ENCODE measurements at regions not wholly inside any gene's neighbourhood (a gene's known extent, or its start where the extent isn't known, plus 50 kb on each side); places are given as distances from the start of the nearest gene placed in this dataset.

DNA sequence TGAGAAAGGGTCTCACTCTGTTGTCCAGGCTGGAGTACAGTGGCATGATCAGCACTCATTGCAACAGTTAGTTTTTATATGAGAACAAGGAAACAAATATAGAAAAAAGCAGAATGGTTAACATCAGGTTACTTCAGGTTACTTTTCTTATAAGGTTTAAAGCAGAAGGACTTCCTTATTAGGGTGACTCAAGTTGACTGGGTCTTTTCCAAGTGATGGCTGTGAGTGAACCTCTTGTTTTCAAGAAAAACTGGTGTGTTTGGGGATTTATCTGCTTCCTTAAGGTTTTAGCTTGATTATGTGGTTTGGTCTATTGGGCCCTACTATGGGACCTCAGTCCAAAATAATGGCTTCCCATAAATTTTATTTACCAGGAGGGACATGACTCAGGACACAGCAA is 99.2 kb downstream of the ARRDC3 start:
- DNase-seq (ENCODE audit: low read depth, low spot score), result no peak

DNA sequence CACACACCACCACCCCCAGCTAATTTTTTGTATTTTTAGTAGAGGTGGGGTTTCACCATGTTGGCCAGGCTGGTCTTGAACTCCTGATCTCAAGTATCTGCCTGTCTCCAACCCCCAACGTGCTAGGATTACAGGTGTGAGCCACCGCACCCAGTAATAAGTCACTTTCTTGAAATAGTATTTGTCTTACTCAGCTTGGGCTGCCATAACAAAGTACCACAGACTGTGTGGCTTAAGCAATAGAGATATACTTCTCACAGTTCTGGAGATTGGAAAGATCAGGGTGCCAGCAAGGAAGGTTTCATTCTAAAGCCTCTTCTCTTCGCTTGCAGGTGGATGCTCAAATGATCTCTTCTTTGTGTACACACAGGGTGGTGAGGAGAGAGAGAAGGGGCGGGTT is 99.8 kb downstream of the ARRDC3 start:
- DNase-seq (ENCODE audit: low read depth, low spot score), result no peak

DNA sequence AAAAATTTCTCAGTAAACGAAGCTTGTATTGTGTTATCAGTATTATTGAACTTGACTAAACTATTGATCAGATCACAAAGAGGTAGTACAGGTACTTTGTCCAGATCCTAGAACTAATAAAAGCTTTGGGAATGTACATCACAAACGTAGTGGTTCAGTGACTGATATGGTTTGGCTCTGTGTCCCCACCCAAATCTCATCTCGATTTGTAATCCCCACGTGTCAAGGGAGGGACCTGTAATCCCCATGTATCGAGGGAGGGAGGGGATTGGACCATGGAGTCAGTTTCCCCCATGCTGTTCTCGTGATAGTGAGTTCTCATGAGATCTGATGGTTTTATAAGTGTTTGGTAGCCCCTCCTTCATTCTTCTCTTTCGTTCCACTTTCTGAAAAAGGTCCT is 100.9 kb downstream of the ARRDC3 start:
- DNase-seq (ENCODE audit: low read depth, low spot score), result no peak

DNA sequence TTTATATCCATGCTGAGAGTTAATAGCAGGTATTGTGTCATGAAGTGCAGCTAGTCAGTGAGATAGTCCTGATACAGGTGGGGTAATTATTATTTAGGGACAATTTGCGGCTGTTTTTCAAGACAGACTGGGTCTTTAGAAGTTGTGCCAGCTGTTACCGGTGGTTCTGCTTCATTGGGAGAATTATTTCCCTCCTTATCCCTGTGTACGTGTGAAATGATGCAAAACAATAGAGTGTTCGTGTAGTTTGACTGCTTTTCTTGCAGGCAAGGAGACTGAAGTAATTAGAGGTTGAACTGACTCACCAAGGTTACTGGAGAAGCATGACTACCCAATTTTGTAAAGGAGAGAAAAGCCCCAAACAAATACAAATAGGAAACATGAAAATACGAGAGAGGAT is 101.7 kb downstream of the ARRDC3 start:
- no peak for DNase-seq (ENCODE audit: low read depth, low spot score)

DNA sequence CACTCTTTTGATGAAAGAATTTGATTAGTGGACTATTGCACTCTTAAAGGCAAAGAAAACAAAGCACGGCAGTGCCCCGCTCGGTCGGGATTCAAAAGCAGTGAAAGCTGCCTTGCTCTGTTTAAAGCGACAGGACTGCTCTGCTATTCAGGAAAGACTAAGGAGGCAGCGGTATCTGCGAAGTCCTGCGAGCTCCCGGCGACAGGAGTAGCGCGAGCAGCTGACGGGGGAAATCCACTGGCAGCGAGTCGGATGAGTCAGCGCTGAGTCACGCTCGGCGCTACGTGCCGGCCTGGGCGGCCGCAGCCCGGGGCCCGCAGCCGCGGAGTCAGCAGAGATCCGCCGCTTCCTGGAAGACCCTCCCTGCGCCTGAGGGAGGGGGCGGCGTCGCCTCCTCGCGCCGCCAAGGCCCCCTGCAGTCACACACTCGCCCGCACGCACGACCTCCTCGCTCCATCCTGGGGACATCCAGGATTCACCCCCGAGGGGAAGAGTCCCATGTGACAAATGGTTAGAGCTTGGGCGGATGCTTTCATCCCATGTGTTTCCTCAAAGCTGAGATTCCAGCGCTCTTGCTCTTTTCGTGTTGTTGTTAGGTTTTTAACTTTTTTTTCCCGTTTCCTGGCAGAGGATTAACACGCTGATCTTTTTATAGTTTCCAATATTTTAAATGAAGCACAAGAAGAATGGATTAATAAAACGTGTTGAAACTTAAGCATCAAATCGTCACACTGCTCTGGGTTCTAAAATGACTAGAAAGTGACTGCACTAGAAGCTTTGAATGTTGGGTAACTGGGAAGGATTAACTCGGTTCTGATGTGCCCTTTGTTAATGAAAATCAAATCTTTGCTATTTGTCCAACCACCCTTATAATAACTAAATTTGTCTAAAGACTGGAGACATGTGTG is 102.5 kb downstream of the ARRDC3 start:
- DNase-seq (ENCODE audit: low read depth, low spot score), result peak; percentile 78

DNA sequence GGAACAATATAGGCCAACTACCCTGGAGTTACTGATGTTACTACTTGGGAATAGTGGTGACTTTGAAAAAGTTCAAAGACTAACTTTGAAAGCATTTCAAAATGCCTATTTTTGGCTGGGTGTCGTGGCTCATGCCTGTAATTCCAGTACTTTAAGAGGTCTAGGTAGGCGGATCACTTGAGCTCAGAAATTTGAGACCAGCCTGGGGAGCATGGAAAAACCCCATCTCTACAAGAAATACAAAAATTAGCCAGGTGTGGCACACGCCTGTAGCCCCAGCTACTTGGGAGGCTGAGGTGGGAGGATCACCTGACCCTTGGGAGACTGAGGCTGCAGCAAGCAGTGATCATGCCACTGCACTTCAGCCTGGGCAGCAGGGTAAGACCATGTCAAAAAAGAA is 105.3 kb downstream of the ARRDC3 start:
- no peak for DNase-seq (ENCODE audit: low read depth, low spot score)

DNA sequence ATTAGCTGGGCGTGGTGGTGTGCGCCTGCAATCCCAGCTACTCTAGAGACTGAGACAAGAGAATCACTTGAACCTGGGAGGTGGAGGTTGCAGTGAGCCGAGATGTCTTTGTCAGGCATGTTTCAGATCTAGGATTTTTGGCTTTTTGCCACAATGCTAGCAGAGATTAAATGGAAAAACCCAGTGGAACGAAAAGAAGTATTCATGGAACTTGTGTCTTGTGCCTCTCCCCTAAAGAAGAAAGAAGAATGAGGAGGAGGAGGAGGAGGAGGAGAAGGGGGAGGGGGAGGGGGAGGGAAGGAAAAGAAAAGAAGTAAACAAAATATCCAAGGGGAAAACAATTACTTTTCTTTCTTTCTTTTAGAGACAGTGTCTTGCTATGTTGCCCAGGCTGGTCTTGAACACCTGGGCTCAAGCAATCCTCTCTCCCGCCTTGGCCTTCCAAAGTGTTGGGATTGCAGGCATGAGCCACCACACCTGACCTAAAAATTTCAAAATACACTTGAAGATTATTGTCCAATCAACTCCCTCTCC is 106.0 kb downstream of the ARRDC3 start:
- no peak for DNase-seq (ENCODE audit: low read depth, low spot score)

DNA sequence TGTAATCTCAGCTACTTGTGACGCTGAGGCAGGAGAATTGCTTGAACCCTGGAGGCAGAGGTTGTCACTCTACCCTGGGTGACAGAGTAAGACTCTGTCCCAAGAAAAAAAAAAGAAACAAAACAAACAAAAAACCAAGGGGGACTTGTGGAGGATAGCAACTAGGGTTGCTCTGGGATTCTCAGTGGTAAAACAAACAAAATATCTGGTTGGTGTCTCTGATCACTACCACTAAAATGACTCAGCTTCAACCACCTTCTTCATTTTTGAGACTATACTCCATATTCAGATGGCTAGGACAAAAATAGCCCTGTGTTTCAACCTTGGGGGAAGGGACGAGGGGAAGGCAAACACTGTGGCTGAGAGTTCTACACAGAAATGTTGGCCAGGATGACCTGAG is 110.3 kb downstream of the ARRDC3 start:
- DNase-seq (ENCODE audit: low read depth, low spot score), result no peak

DNA sequence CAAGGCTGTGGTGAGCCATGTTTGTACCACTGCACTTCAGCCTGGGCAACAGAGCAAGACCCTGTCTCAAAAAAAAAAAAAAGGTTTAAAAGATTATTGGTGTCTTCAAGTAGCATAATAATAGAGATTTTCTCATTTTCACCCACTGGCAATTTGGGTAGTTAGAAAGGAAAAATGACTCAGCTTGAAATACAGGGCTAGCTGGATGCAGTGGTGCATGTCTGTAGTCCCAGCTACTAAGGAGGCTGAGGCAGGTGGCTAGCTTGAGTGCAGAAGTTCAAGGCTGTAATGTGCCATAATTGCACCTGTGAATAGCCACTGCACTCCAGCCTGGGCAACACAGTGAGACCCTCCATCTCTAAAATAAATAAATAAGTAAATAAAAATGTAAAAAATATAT is 111.1 kb downstream of the ARRDC3 start:
- DNase-seq (ENCODE audit: low read depth, low spot score), result no peak

DNA sequence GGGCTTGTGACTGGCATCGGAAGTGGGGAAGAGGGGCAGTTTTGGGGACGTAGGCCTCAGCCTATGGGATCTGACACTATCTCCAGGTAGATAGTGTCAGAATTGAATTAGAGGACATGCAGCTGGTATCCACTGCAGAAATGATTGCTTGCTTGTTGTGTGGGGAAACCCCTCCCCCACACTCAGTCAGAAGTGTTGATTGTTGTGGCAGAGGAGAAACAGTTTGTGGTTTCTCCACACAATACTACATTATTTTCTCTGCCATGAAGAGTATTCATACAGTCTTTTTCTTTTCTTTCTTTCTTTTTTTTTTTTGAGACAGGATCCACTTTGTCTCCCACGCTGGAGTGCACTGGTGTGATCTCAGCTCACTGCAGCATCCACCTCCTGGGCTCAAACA is 113.9 kb downstream of the ARRDC3 start:
- DNase-seq (ENCODE audit: low read depth, low spot score), result no peak

DNA sequence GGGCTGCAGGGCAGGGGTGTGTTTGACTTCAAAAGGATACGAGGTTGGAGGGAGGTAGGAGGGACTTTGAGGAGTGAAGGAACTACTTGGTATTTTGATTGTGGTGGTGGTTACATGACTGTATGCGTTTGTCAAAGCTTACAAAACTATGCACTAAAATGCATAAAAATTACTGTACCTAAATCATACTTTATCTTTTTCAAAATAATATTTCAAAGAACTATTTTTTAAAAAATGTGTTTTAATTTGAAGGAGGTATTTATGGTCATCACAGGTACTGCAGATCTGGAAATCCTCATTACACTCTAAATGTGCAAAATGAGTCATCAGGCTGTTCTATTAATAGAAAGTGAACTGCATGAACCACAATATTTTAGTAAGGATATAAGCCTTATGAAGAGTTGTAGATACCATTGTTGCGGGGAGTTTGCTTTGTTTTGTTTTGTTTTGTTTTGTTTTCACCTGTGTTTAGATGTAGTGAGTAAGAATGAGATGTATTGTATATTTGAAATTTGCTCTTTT is 116.9 kb downstream of the ARRDC3 start:
- no peak for DNase-seq (ENCODE audit: low read depth, low spot score)

DNA sequence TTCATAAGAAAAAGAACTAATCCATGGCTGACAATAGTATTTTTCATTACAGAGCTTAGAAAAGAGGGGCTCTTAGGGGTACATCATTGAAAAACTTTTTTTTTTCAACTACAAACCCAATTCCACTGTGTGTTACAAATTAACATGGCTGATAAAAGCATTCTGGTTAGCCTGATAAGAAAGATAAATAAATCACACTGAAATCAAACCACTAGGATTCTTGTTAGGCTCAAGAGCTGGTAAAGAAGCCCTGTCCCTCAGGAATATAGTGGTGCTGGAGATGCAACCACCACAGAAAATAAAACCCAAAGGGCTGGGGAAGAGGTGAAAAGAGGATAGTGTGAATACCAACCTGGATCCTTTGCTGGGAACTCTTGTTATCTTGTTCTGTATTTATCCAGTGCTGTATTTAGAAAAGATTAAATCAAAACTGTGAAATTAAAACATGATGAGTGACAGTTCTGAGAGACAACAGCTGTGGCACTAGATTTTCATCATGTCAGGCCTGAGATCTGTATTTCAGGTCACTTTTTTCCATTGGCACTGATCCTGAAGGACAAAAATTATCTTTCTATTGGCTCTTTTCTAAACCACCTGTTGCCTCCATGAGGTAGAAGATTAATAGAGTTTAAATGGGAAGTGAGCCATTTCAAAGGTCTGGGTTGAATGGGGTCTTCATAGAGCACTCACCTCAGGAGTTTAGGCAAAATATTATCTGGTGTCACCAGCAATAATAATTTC is 118.6 kb downstream of the ARRDC3 start:
- no peak for DNase-seq (ENCODE audit: low read depth, low spot score)

DNA sequence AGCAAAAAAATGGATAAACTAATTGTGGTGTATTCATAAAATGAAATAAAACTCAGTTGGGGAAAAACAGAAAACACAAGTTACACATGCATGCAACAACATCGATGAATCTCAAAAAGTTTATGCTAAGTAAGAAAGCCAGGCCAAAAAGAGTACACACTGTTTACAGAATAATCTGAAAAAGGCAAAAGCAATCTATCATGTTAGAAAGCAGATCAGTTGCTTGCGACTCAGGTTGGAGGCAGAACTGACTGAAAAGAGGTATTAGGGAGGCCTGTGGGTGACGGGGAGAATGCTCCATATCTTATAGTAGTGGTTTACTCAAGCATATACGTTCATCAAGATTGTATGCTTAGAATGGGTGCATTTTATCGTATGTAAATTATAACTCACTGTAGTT is 119.2 kb downstream of the ARRDC3 start:
- no peak for DNase-seq (ENCODE audit: low read depth, low spot score)

DNA sequence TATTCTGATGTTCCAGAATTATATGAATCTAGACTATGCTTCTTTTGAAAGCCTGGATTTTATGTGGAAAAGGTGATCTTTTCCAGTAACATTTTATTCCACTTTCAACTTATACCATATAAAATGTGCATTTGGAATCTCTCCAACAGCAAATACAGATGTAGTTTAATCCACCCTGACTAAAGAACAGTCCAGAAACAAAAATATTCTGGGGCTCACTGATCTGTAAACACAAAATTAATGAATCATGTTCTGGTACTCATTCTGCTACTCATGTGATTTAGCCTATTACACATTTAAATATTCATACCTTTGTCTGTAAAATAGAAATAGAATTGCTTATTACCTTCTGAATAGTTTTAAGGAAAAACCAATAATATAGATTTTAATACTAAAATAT is 125.8 kb downstream of the ARRDC3 start:
- no peak for DNase-seq (ENCODE audit: low read depth, low spot score)

DNA sequence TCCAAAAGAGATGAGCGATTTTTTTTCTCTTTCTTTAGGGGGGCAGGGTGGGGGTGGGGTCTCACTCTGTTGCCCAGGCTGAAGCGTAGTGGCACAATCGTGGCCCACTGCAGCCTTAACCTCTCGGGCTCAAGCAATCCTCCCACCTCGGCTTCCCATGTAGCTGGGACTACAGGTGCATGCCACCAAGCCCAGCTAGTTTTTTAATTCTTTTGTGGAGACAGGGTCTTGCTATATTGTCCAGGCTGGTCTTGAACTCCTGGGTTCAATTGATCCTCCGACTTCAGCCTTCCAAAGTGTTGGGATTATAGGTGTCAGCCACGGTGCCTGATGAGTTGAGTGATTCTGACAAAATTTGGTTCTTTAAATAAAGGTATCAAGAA is 127.0 kb downstream of the ARRDC3 start:
- DNase-seq (ENCODE audit: low read depth, low spot score), result no peak

DNA sequence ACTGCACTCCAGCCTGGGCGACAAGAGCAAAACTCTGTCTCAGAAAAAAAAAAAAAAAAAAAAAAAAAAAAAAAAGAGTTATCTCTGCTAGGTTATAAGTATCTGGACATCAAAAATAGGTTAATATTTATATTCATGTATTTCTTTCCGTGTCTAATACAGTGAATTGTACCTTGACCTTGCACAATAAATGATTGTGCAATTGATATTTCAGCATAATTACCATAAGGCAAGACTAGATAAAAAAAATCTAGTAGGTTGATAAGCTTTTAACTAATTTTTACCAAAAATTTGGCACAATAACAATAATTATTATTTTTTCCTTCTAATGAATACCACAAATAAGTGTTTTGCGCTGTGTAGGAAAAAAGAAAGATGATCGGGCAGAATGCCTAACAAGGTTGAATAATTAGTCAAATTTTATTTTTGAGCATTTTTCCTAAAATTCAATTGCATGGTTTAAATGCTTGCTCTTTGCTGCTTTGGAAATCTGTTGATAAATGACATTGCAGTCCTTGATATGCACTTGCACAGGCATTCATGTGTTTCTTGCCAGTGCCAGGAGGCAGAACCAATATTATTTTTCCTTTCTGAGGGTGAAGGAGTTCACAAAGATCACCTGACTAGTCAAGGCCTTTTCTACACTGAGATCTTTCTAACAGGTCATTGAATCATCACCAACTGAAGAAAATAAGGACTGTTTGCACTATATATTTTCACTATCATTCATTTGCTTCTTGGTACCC is 127.5 kb downstream of the ARRDC3 start:
- no peak for DNase-seq (ENCODE audit: low read depth, low spot score)

DNA sequence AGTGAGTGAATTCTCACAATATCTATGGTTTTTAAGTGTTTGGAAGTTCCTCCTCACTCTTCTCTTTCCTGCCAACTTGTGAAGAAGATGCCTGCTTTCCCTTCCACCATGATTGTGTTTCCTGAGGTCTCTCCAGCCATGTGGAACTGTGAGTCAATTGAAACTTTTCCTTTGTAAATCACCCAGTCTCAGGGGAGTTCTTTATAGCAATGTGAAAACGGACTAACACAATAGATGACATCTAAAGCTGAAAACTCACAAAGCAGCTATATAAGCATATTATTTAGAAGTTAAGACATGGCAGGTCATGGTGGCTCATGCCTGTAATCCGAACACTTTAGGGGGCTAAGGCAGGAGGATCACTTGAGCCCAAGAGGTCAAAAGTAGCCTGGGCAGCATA is 130.2 kb downstream of the ARRDC3 start:
- no peak for DNase-seq (ENCODE audit: low read depth, low spot score)

DNA sequence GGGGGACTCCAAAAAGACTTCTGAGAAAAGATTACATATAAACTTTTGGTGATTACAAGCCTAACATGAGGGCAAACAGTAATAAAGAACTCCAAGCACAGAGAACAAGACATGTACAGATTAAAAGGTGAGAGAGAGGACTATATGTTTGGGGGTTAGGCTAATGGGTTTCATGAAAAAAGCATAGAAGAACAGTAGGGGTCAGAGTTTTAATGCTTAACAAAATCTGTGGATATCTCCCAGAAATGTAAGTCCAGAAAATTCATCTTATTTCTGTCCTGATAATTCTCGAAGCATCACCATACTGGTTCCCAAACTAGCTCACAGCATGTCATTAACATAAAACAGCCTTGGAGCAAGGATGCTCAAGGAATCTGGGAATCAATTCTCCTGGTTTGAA is 137.2 kb downstream of the ARRDC3 start:
- no peak for DNase-seq (ENCODE audit: low read depth, low spot score)

DNA sequence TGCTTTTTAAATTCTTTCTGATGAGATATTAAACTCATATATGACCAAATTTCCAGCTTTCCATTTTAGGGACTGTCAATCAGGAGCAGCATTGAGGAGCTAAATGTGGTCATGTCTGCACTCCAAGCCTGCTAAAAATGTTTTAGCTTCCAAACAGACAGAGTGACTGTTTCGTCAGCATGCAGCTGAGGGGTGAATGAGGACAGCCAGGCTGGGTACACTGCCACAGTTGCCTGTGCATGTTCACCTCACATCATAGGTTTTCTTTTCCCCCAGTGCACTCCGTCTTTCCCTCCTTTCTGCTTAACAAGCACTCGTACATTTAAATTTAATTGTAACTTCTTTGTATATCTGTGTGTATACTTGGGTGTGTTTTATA is 138.1 kb downstream of the ARRDC3 start:
- no peak for DNase-seq (ENCODE audit: low read depth, low spot score)

DNA sequence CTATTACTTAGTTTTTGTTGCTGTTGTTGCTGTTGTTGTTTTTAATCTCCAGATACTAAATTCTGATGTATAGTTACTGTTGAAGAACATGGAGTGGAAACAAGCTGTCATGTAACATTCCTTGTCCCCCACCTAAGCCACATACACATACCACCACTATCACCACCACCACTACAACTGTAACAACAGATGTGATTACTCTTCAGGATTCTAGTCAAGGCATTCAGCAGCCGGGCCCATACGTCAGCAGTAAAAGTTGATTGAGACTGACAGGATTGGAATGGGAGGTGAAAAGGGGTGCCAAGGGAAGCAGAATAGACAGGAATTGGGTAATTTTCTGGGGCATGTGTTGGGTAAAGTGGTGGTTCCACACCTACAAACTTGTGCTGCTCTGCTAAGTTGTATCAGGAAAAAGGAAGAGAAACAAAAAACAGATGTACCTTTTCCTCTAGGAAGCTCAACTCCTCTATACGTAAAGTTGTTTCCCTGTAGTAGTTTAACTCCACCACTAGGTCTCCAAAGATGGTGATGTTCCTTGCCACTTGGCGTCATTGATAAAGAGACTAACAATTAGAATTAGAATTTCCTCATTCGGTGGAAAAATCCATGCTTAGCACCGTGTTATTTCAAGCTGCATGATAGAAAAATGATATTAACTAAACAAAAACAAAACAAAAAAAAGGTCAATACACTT is 138.6 kb downstream of the ARRDC3 start:
- no peak for DNase-seq (ENCODE audit: low read depth, low spot score)

DNA sequence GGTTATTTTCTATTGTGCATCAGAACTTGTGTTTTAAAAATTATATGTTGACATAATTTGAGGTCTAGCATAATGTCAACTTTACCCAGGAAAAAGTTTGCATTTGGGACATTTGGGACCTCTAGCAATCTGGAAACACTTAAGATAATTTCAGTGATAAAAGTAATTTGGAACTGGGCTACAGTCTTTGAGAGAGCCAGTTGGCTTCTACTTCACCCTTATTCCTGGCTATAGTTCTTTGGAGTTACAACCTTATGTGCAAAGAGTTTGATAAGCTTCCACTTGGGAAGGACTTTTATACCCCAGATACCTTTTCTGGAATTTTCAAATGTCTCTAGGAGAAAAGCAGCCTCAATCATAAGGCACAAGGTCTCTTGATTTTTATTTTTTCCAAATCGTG is 139.3 kb downstream of the ARRDC3 start:
- no peak for DNase-seq (ENCODE audit: low read depth, low spot score)
